ENCODE measurements at regions not wholly inside any gene's neighbourhood (a gene's known extent, or its start where the extent isn't known, plus 50 kb on each side); places are given as distances from the start of the nearest gene placed in this dataset.

DNA sequence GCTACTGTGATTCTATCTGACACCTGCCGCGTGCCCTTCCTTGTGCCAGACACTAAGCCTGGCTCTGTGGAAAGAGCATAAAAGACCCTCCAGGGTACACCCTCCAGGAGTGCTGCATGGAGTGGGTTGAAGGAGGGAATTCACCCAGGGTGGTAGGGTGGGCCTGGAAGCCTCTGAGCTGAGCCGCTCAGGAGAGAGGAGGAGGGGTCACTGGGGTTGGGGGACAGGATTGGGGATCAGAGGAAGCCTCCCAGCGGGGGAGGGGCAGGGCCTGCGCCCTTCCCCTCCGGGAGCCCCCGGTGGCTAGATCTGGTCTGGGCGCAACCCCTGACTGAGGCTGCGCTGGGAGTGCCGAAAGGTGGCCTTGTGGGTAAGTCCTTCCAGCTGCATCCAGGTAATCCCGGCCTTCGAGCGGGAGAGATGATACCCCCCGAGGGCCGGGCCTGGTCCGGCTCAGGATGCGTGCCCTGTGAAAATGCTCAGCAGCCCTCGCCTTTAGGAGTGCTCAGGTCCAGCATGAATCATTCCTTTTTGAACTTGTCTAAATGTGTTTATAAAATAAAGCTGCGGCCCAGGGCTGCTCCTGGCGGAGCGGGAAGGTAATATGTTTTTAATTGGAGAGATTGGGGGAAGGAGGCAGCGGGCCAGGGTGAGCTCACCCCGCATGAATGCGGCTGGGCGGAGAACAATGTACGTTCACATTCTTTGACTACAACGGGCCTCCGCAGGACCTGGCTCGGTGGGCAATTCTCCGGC, 118.1 kb upstream of the SMIM23 start:
- WGBS, 3 donors: 62 to 74% (median 70%) methylated on average over 29 to 30 of the region's 30 CpGs
- Histone ChIP-seq H3K27ac (ENCODE audit: low read depth in 1 of 3, low read length in 2 of 3) (no peak overlapping the region), H3K9me3 (ENCODE audit: control insufficient read depth in 2 of 2, insufficient read depth in 1 of 2, low read depth in 1 of 2, low read length in 1 of 2) (no peaks in the 10 kb centered on the region), H3K4me3 (ENCODE audit: low read depth in 1 of 3, low read length in 3 of 3) (no peak overlapping the region), H3K4me1 (ENCODE audit: control insufficient read depth in 3 of 3, insufficient read depth in 2 of 3, low read depth in 1 of 3, low read length in 2 of 3) (no peaks in the 10 kb centered on the region), H3K27me3 (ENCODE audit: control insufficient read depth in 3 of 3, insufficient read depth in 3 of 3, low read length in 3 of 3) (peaks cover 0 to 20% (median 0%) of the 10 kb centered on the region in 3 donors), H3K36me3 (ENCODE audit: control insufficient read depth in 3 of 3, insufficient read depth in 2 of 3, low read depth in 1 of 3, low read length in 3 of 3) (no peaks in the 10 kb centered on the region)
- no peak for DNase-seq
- FAIRE-seq: no peak

DNA sequence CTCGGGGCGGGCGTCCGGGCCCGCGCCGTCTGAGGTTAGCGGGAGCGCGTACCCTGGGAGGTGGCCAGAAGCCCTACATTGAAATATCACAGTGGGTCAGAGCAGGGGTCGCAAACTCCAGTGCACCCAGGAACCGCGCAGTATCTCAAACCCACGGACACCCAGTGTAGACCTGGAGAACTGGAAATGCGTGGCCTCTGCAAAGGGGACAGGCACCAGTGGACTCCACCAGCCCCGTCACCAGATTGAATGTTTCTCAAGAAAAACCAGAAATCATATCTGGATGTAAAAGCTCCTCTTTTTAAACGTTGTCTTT, 117.6 kb upstream of the SMIM23 start:
- H3K4me3 ChIP-seq (ENCODE audit: low read depth in 1 of 3, low read length in 3 of 3): no peak overlapping the region
- DNase-seq (no peak), FAIRE-seq (no peak)
- H3K9me3 ChIP-seq (ENCODE audit: control insufficient read depth in 2 of 2, insufficient read depth in 1 of 2, low read depth in 1 of 2, low read length in 1 of 2): no peaks in the 10 kb centered on the region
- H3K27ac ChIP-seq (ENCODE audit: low read depth in 1 of 3, low read length in 2 of 3): no peak overlapping the region
- H3K27me3 ChIP-seq (ENCODE audit: control insufficient read depth in 3 of 3, insufficient read depth in 3 of 3, low read length in 3 of 3): peaks cover 0 to 20% (median 0%) of the 10 kb centered on the region in 3 donors
- H3K4me1 ChIP-seq (ENCODE audit: control insufficient read depth in 3 of 3, insufficient read depth in 2 of 3, low read depth in 1 of 3, low read length in 2 of 3): no peaks in the 10 kb centered on the region
- 75 to 84% (median 84%) methylated on average over 17 of the region's 17 CpGs for WGBS, 3 donors
- no peaks in the 10 kb centered on the region for H3K36me3 ChIP-seq (ENCODE audit: control insufficient read depth in 3 of 3, insufficient read depth in 2 of 3, low read depth in 1 of 3, low read length in 3 of 3)

DNA sequence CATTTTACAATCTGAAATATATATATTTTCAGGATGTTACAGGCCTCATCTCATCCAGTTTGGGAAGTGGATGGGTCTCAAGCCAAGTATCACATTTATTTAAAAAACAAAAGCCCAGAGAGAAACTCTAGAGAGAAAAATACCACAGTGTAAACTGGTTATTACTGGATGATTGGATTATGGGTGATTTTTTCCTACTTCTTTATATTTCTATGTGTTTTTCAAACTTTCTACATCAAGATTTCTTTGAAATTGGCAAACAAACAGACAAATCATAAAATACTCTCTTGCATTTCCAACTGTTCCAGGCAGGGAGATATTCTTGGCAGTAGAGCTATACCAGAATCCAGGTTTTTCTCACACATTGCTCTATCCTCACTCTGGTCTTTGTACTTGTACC, 116.0 kb upstream of the SMIM23 start:
- no peak overlapping the region for H3K4me3 ChIP-seq (ENCODE audit: low read depth in 1 of 3, low read length in 3 of 3)
- FAIRE-seq: no peak

DNA sequence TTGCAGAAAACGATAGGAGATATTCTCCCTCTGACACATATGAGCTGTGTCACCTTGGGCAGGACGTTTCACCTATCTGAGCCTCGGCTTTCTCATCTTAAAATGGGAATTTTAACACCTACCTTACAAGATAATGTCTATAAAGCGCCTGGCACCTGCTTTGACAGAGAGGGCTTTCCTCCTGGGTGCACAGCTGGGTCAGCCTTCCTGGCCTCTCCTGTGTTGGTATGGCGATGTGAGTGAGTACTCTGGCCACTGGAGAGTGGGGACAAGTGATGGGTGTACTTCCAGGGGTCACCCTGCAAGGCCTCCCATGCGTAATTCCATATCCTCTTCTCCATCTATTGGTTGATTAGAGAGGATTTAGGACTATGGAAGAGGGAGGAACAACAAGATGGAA, 113.1 kb upstream of the SMIM23 start:
- Histone ChIP-seq H3K27ac (ENCODE audit: low read depth in 1 of 3, low read length in 2 of 3) (no peak overlapping the region), H3K4me3 (ENCODE audit: low read depth in 1 of 3, low read length in 3 of 3) (no peak overlapping the region), H3K27me3 (ENCODE audit: control insufficient read depth in 3 of 3, insufficient read depth in 3 of 3, low read length in 3 of 3) (peaks cover 0 to 20% (median 4%) of the 10 kb centered on the region in 3 donors), H3K9me3 (ENCODE audit: control insufficient read depth in 2 of 2, insufficient read depth in 1 of 2, low read depth in 1 of 2, low read length in 1 of 2) (peaks cover 0 to 5% of the 10 kb centered on the region in 2 donors), H3K36me3 (ENCODE audit: control insufficient read depth in 3 of 3, insufficient read depth in 2 of 3, low read depth in 1 of 3, low read length in 3 of 3) (no peaks in the 10 kb centered on the region), H3K4me1 (ENCODE audit: control insufficient read depth in 3 of 3, insufficient read depth in 2 of 3, low read depth in 1 of 3, low read length in 2 of 3) (no peaks in the 10 kb centered on the region)
- FAIRE-seq (no peak), DNase-seq (no peak)
- 67 to 84% (median 70%) methylated on average over 6 of the region's 6 CpGs for WGBS, 3 donors

More for the DNA sequence above, 116.0 kb upstream of the SMIM23 start:
- H3K9me3 ChIP-seq (ENCODE audit: control insufficient read depth in 2 of 2, insufficient read depth in 1 of 2, low read depth in 1 of 2, low read length in 1 of 2): peaks cover 0 to 5% of the 10 kb centered on the region in 2 donors
- H3K27me3 ChIP-seq (ENCODE audit: control insufficient read depth in 3 of 3, insufficient read depth in 3 of 3, low read length in 3 of 3): peaks cover 0 to 20% (median 2%) of the 10 kb centered on the region in 3 donors
- no peaks in the 10 kb centered on the region for H3K4me1 ChIP-seq (ENCODE audit: control insufficient read depth in 3 of 3, insufficient read depth in 2 of 3, low read depth in 1 of 3, low read length in 2 of 3)
- no peak overlapping the region for H3K27ac ChIP-seq (ENCODE audit: low read depth in 1 of 3, low read length in 2 of 3)
- no peaks in the 10 kb centered on the region for H3K36me3 ChIP-seq (ENCODE audit: control insufficient read depth in 3 of 3, insufficient read depth in 2 of 3, low read depth in 1 of 3, low read length in 3 of 3)
- DNase-seq: no peak

DNA sequence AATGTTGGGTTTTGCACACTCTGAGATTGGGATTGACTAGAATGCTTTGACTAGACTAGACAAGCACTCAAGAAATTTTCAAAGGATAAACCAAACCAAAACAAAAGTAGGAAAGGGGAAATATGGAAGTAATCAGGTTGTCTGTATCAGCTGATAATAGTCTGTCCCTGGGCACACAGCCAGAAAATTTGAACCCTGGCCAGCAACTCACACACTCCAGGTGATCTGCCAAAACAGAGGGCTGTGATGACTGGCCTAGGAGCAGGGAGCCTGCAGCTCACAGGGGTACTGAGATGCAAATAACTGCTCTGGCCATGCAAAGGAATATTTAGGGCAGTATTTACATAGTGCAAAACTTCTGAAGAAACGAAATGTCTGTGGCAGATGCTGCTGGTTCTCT, 112.3 kb upstream of the SMIM23 start:
- DNase-seq (peak in 1 of 2 donors; percentile 7), FAIRE-seq (no peak)
- no peak overlapping the region for H3K4me3 ChIP-seq (ENCODE audit: low read depth in 1 of 3, low read length in 3 of 3)
- H3K9me3 ChIP-seq (ENCODE audit: control insufficient read depth in 2 of 2, insufficient read depth in 1 of 2, low read depth in 1 of 2, low read length in 1 of 2): peaks cover 0 to 5% of the 10 kb centered on the region in 2 donors
- H3K4me1 ChIP-seq (ENCODE audit: control insufficient read depth in 3 of 3, insufficient read depth in 2 of 3, low read depth in 1 of 3, low read length in 2 of 3): no peaks in the 10 kb centered on the region
- peaks cover 0 to 13% (median 4%) of the 10 kb centered on the region in 3 donors for H3K27me3 ChIP-seq (ENCODE audit: control insufficient read depth in 3 of 3, insufficient read depth in 3 of 3, low read length in 3 of 3)
- no peaks in the 10 kb centered on the region for H3K36me3 ChIP-seq (ENCODE audit: control insufficient read depth in 3 of 3, insufficient read depth in 2 of 3, low read depth in 1 of 3, low read length in 3 of 3)
- H3K27ac ChIP-seq (ENCODE audit: low read depth in 1 of 3, low read length in 2 of 3): no peak overlapping the region
- 18 to 45% (median 25%) methylated on average over 1 of the region's 1 CpG for WGBS, 3 donors

DNA sequence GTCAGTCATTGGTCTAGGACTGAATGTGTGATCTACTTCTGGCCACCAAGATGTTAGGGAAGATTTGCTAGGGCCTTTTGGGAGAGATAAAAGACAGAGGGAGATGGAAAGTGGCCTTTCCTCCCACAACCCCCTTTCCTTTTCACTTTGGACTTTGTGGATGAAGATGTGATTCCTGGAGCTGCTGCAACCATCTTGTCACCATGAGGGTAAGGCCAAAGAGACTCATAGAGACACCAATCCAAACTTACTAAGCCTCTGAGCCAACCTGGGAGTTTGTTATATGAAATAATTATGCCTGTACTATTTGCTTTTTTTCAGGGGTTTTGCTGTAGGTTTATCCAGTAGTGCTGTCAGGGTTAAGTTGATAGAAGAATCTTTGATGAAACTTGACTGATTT, 111.8 kb upstream of the SMIM23 start:
- H3K9me3 ChIP-seq (ENCODE audit: control insufficient read depth in 2 of 2, insufficient read depth in 1 of 2, low read depth in 1 of 2, low read length in 1 of 2): peaks cover 0 to 5% of the 10 kb centered on the region in 2 donors
- no peak overlapping the region for H3K4me3 ChIP-seq (ENCODE audit: low read depth in 1 of 3, low read length in 3 of 3)
- H3K27me3 ChIP-seq (ENCODE audit: control insufficient read depth in 3 of 3, insufficient read depth in 3 of 3, low read length in 3 of 3): peaks cover 0 to 12% (median 4%) of the 10 kb centered on the region in 3 donors
- no peak for DNase-seq
- no peak for FAIRE-seq
- no peak overlapping the region for H3K27ac ChIP-seq (ENCODE audit: low read depth in 1 of 3, low read length in 2 of 3)
- no peaks in the 10 kb centered on the region for H3K4me1 ChIP-seq (ENCODE audit: control insufficient read depth in 3 of 3, insufficient read depth in 2 of 3, low read depth in 1 of 3, low read length in 2 of 3)
- no peaks in the 10 kb centered on the region for H3K36me3 ChIP-seq (ENCODE audit: control insufficient read depth in 3 of 3, insufficient read depth in 2 of 3, low read depth in 1 of 3, low read length in 3 of 3)

DNA sequence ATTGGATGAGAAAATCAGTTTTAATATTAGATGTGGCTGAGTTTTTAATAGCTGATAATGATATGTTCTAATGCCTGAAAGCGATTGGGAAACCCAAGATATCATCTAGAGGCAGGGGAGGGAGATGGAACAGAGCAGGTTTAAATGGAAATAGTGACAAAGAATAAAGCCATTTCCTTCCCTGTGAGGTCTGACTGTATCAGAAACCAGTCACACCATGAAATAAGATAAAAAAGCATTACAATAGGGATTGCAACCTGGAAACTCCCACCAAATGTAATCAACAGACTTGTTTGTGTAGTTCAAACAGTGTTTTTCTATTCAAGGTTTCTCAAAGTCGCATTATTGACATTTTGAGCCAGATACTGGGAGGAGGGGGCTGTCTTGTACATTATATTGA, 110.1 kb upstream of the SMIM23 start:
- Histone ChIP-seq H3K4me3 (ENCODE audit: low read depth in 1 of 3, low read length in 3 of 3) (no peak overlapping the region), H3K27ac (ENCODE audit: low read depth in 1 of 3, low read length in 2 of 3) (no peak overlapping the region), H3K27me3 (ENCODE audit: control insufficient read depth in 3 of 3, insufficient read depth in 3 of 3, low read length in 3 of 3) (peaks cover 0 to 12% (median 6%) of the 10 kb centered on the region in 3 donors), H3K9me3 (ENCODE audit: control insufficient read depth in 2 of 2, insufficient read depth in 1 of 2, low read depth in 1 of 2, low read length in 1 of 2) (peaks cover 0 to 5% of the 10 kb centered on the region in 2 donors), H3K36me3 (ENCODE audit: control insufficient read depth in 3 of 3, insufficient read depth in 2 of 3, low read depth in 1 of 3, low read length in 3 of 3) (no peaks in the 10 kb centered on the region), H3K4me1 (ENCODE audit: control insufficient read depth in 3 of 3, insufficient read depth in 2 of 3, low read depth in 1 of 3, low read length in 2 of 3) (no peaks in the 10 kb centered on the region)
- no peak for FAIRE-seq
- 37 to 66% (median 44%) methylated on average over 2 of the region's 2 CpGs for WGBS, 3 donors
- DNase-seq: no peak

DNA sequence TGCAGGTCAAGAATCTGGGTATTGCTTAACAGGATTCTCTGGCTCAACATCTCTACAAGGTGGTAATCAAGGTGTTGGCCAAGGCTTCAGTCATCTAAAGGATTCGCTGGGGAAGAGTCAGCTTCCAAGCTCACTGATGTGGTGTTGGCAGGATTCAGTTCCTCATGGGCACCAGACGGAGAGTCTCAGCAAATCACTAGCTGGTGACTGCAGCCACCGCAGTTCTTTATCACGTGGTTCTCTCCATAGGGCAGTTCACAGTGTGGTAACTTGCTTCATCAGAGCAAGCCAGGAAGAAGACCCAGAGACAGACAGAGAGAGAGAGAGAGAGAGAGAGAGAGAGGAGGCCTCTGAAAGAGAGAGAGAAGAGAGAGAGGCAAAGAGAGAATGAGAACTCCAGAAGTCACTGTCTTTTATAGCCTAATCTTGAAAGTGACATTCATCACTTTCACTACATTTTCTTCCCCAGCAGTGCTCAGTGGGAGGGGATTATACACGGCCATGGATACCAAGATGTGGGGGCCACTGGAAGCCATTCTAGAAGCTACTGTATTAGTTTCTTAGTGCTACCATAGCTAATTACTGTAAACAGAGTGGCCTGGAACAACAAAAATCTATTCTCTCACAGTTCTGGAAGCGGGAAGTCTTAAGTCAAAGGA, 109.2 kb upstream of the SMIM23 start:
- no peak for FAIRE-seq
- Histone ChIP-seq H3K36me3 (ENCODE audit: control insufficient read depth in 3 of 3, insufficient read depth in 2 of 3, low read depth in 1 of 3, low read length in 3 of 3) (no peaks in the 10 kb centered on the region), H3K27ac (ENCODE audit: low read depth in 1 of 3, low read length in 2 of 3) (no peak overlapping the region), H3K4me3 (ENCODE audit: low read depth in 1 of 3, low read length in 3 of 3) (no peak overlapping the region), H3K27me3 (ENCODE audit: control insufficient read depth in 3 of 3, insufficient read depth in 3 of 3, low read length in 3 of 3) (peaks cover 0 to 12% (median 6%) of the 10 kb centered on the region in 3 donors), H3K9me3 (ENCODE audit: control insufficient read depth in 2 of 2, insufficient read depth in 1 of 2, low read depth in 1 of 2, low read length in 1 of 2) (peaks cover 0 to 5% of the 10 kb centered on the region in 2 donors), H3K4me1 (ENCODE audit: control insufficient read depth in 3 of 3, insufficient read depth in 2 of 3, low read depth in 1 of 3, low read length in 2 of 3) (no peaks in the 10 kb centered on the region)
- DNase-seq: no peak
- 58 to 69% (median 60%) methylated on average over 6 of the region's 6 CpGs for WGBS, 3 donors

Measured in small intestine (tissue), 7 donors.